ENCODE measurements at regions not wholly inside any gene's neighbourhood (a gene's known extent, or its start where the extent isn't known, plus 50 kb on each side); places are given as distances from the start of the nearest gene placed in this dataset.
A peak's percentile ranks its signal among the peaks of the same experiment; 100 is the strongest.

DNA sequence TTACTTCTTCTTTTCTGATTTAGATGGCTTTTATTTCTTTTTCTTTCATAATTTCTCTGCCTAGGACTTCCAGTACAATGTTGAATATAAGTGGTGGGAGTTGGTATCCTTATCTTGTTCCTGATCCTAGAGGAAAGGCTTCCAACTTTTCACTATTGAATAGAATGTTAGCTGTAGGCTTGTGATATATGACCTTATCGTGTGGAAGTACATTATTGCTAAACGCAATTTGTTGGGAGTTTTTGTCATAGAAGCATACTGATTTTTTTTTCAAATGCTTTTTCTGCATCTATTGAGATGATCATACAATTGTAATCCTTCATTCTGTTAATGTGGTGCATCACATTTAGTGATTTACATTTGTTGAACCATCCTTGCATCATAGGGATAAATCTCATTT is 79.5 kb downstream of the FASLG start:
- DNase-seq = no peak
- Histone ChIP-seq H3K9me2 (replicated peaks; ENCODE audit: insufficient read depth, low read length) (no peaks in the 10 kb centered on the region), H3K27ac (ENCODE audit: low read length) (no peak overlapping the region), H3K4me2 (ENCODE audit: low read depth, low read length) (no peak overlapping the region), H3K4me1 (ENCODE audit: low read length) (no peaks in the 10 kb centered on the region), H3K4me3 (ENCODE audit: low read length) (no peak overlapping the region), H3K36me3 (replicated peaks; ENCODE audit: insufficient read depth, low read length) (no peaks in the 10 kb centered on the region), H4K20me1 (ENCODE audit: insufficient read depth, low read length) (no peaks in the 10 kb centered on the region), H3F3A (ENCODE audit: insufficient read depth, low read length) (no peaks in the 10 kb centered on the region), H3K27me3 (replicated peaks; ENCODE audit: insufficient read depth, low read length) (peaks cover 20% of the 10 kb centered on the region), H2AFZ (ENCODE audit: low read length) (no peak overlapping the region), H3K9ac (ENCODE audit: low read length) (no peak overlapping the region), H3K79me2 (ENCODE audit: low read length) (no peaks in the 10 kb centered on the region), H3K9me3 (replicated peaks; ENCODE audit: insufficient read depth, low read length) (no peaks in the 10 kb centered on the region)
- TF ChIP-seq, protein P1, sequence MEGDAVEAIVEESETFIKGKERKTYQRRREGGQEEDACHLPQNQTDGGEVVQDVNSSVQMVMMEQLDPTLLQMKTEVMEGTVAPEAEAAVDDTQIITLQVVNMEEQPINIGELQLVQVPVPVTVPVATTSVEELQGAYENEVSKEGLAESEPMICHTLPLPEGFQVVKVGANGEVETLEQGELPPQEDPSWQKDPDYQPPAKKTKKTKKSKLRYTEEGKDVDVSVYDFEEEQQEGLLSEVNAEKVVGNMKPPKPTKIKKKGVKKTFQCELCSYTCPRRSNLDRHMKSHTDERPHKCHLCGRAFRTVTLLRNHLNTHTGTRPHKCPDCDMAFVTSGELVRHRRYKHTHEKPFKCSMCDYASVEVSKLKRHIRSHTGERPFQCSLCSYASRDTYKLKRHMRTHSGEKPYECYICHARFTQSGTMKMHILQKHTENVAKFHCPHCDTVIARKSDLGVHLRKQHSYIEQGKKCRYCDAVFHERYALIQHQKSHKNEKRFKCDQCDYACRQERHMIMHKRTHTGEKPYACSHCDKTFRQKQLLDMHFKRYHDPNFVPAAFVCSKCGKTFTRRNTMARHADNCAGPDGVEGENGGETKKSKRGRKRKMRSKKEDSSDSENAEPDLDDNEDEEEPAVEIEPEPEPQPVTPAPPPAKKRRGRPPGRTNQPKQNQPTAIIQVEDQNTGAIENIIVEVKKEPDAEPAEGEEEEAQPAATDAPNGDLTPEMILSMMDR (IDR thresholded peaks at IDR 0.05; ENCODE audit: low read length) = no peak
- TF ChIP-seq EZH2 (optimal IDR thresholded peaks at IDR 0.05; ENCODE audit: low read depth, low read length) (no peak), EZH2phosphoT487 (IDR thresholded peaks at IDR 0.05; ENCODE audit: low read length) (no peak)

DNA sequence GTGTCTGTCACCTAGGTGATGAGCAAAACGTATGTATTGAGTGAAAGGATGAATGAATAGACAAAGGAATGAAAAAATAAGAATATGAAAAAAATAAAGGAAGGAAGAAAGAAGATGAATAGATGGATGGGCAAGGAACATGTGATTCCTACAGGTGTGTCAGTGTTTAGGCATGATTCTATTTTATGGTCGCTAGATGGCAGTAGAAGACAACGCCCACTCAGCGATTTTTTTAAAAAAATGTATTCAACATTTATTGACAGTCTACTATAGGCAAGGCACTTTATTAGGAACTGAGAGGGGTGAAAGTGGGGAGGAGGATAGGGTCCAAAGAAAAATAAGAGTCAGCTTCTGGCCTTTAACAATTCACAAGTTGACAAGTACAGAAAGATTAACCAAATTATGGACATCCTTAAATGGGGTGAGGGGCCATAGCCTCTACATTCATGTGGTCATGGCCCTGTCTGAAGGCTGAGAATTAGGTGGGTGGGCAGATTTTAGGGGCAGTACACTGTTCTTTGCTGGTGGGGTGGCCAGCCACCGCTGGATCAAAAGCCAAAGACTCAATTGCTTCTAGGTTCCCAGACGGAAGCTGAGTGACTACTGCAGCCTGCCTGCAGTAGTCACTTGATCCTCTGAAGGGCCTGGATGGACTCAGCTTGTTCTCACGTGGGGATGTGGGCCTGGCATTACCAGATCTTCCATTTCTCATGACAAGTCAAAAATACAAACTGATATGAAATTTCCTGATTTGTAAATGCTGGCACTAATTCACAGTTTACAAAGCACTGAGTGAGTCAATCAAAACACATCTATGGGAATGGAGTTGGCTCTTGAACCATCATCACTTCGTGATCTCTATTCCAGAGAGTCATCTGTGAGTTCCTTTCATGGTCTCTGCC is 83.9 kb downstream of the FASLG start:
- Histone ChIP-seq H3K9me3 (replicated peaks; ENCODE audit: insufficient read depth, low read length) (no peaks in the 10 kb centered on the region), H3K9me2 (replicated peaks; ENCODE audit: insufficient read depth, low read length) (no peaks in the 10 kb centered on the region), H4K20me1 (ENCODE audit: insufficient read depth, low read length) (peaks cover 7% of the 10 kb centered on the region), H3K4me2 (ENCODE audit: low read depth, low read length) (no peak overlapping the region), H3K27ac (ENCODE audit: low read length) (no peak overlapping the region), H2AFZ (ENCODE audit: low read length) (no peak overlapping the region), H3K4me3 (ENCODE audit: low read length) (no peak overlapping the region), H3F3A (ENCODE audit: insufficient read depth, low read length) (peaks cover 18% of the 10 kb centered on the region), H3K36me3 (replicated peaks; ENCODE audit: insufficient read depth, low read length) (no peaks in the 10 kb centered on the region), H3K27me3 (replicated peaks; ENCODE audit: insufficient read depth, low read length) (peaks cover 58% of the 10 kb centered on the region), H3K9ac (ENCODE audit: low read length) (no peak overlapping the region), H3K79me2 (ENCODE audit: low read length) (no peaks in the 10 kb centered on the region), H3K4me1 (ENCODE audit: low read length) (peaks cover 19% of the 10 kb centered on the region)
- DNase-seq = peak; percentile 61
- TF ChIP-seq EZH2phosphoT487 (IDR thresholded peaks at IDR 0.05; ENCODE audit: low read length) = no peak
- TF ChIP-seq EZH2 (optimal IDR thresholded peaks at IDR 0.05; ENCODE audit: low read depth, low read length) = no peak
- TF ChIP-seq, protein P1 (IDR thresholded peaks at IDR 0.05; ENCODE audit: low read length) = peak; percentile 86

DNA sequence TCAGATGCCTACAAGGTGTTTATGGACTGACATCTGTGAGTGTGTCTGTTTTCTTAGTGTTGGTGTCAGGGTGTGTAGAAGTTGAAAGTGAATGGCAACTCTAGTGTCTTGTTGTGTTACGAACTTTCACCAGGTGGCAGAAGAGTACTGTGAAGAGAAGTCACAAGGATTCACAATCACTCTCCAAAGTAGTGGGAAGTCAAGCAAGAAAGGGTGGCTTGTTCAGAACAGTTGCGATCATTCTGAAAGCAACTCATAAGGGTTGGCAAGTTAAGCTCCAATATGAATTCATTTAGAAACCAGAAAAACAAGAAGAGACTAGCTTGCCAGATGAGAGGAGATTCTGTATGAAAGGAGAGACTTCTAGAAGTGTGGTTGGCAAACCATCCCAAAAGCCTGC is 86.1 kb downstream of the FASLG start:
- no peak overlapping the region for H3K9ac ChIP-seq (ENCODE audit: low read length)
- peaks cover 7% of the 10 kb centered on the region for H4K20me1 ChIP-seq (ENCODE audit: insufficient read depth, low read length)
- H3K9me3 ChIP-seq (replicated peaks; ENCODE audit: insufficient read depth, low read length) = no peaks in the 10 kb centered on the region
- H3K4me1 ChIP-seq (ENCODE audit: low read length) = peaks cover 19% of the 10 kb centered on the region
- no peaks in the 10 kb centered on the region for H3K36me3 ChIP-seq (replicated peaks; ENCODE audit: insufficient read depth, low read length)
- peaks cover 18% of the 10 kb centered on the region for H3F3A ChIP-seq (ENCODE audit: insufficient read depth, low read length)
- TF ChIP-seq EZH2 (optimal IDR thresholded peaks at IDR 0.05; ENCODE audit: low read depth, low read length) = no peak
- TF ChIP-seq, protein P1 (IDR thresholded peaks at IDR 0.05; ENCODE audit: low read length) = peak; percentile 96
- H3K4me2 ChIP-seq (ENCODE audit: low read depth, low read length) = no peak overlapping the region
- peaks cover 80% of the 10 kb centered on the region for H3K27me3 ChIP-seq (replicated peaks; ENCODE audit: insufficient read depth, low read length)
- H3K9me2 ChIP-seq (replicated peaks; ENCODE audit: insufficient read depth, low read length) = no peaks in the 10 kb centered on the region
- no peaks in the 10 kb centered on the region for H3K79me2 ChIP-seq (ENCODE audit: low read length)
- DNase-seq = peak; percentile 81
- no peak overlapping the region for H3K4me3 ChIP-seq (ENCODE audit: low read length)
- H2AFZ ChIP-seq (ENCODE audit: low read length) = no peak overlapping the region
- H3K27ac ChIP-seq (ENCODE audit: low read length) = no peak overlapping the region

Measured in MM.1S (cell line).